ENCODE measurements at regions not wholly inside any gene's neighbourhood (a gene's known extent, or its start where the extent isn't known, plus 50 kb on each side); places are given as distances from the start of the nearest gene placed in this dataset.

- H4K20me1 ChIP-seq (ENCODE audit: insufficient read depth, low read length), result no peaks in the 10 kb centered on the region
- no peak overlapping the region for H3K4me3 ChIP-seq (ENCODE audit: insufficient read depth, low read depth, low read length)
- Mint-ChIP-seq H3K4me1 (ENCODE audit: low read depth, unreplicated experiment) (peaks cover 7% of the 10 kb centered on the region), H3K36me3 (ENCODE audit: low read depth, unreplicated experiment) (no peaks in the 10 kb centered on the region), H3K27ac (ENCODE audit: unreplicated experiment) (peak overlapping the region; percentile 29), H3K9me3 (ENCODE audit: unreplicated experiment) (no peaks in the 10 kb centered on the region), H3K27me3 (ENCODE audit: low read depth, unreplicated experiment) (no peaks in the 10 kb centered on the region), H3K4me3 (ENCODE audit: unreplicated experiment) (no peak overlapping the region)
- no peak overlapping the region for H2AFZ ChIP-seq (ENCODE audit: low read depth, low read length)
- no peak overlapping the region for H3K9ac ChIP-seq (ENCODE audit: low read length)
- no peaks in the 10 kb centered on the region for H3K36me3 ChIP-seq (ENCODE audit: insufficient read depth, low read length)
- DNase-seq (ENCODE audit: low read depth) (peak; percentile 58), FAIRE-seq (peak; percentile 73)
- H3K9me3 ChIP-seq (ENCODE audit: insufficient read depth, low read depth, low read length), result no peaks in the 10 kb centered on the region
- peaks cover 5% of the 10 kb centered on the region for H3K4me1 ChIP-seq (ENCODE audit: insufficient read depth, low read length)
- no peaks in the 10 kb centered on the region for H3K79me2 ChIP-seq (ENCODE audit: insufficient read depth, low read length)
- no peaks in the 10 kb centered on the region for H3K27me3 ChIP-seq (ENCODE audit: insufficient read depth, low read length)
- H3K27ac ChIP-seq (ENCODE audit: low read depth, low read length), result no peak overlapping the region
- no peak overlapping the region for H3K4me2 ChIP-seq (ENCODE audit: low read length)
- TF ChIP-seq CTCF (IDR thresholded peaks at IDR 0.05; ENCODE audit: insufficient read depth, low read depth, low read length), result no peak
- TF ChIP-seq EZH2 (IDR thresholded peaks at IDR 0.05; ENCODE audit: insufficient read depth, low read length), result no peak
These were observed 307.2 kb downstream of the HHIPL2 start for GRCh38 chr1:222240536-222241181.

DNA sequence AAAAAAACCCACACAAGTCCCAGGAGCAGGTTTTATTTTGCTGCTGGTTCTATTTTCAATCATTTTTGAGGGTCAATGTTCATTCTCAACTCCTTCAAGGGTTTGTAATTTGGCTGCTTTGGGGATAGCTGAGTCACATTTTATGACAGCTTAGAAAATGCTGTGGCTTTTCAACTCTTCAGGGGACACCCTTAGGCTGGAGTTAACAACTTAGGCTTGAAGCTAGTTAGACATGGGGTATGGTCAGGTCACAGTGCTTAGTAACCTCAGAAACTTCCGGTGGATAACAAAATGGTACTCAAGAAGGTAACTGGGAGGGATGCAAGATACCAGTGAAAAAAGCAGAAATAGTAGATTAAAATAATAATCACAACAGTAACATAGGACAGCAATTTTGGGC, 308.8 kb downstream of the HHIPL2 start:
- no peak overlapping the region for H3K4me3 ChIP-seq (ENCODE audit: insufficient read depth, low read depth, low read length)
- no peaks in the 10 kb centered on the region for H3K79me2 ChIP-seq (ENCODE audit: insufficient read depth, low read length)
- peaks cover 5% of the 10 kb centered on the region for H3K4me1 ChIP-seq (ENCODE audit: insufficient read depth, low read length)
- no peaks in the 10 kb centered on the region for H3K9me3 ChIP-seq (ENCODE audit: insufficient read depth, low read depth, low read length)
- H3K27me3 ChIP-seq (ENCODE audit: insufficient read depth, low read length), result no peaks in the 10 kb centered on the region
- H4K20me1 ChIP-seq (ENCODE audit: insufficient read depth, low read length), result no peaks in the 10 kb centered on the region
- H3K9ac ChIP-seq (ENCODE audit: low read length), result no peak overlapping the region
- H3K27me3 Mint-ChIP-seq (ENCODE audit: low read depth, unreplicated experiment), result no peaks in the 10 kb centered on the region
- no peak overlapping the region for H3K27ac Mint-ChIP-seq (ENCODE audit: unreplicated experiment)
- TF ChIP-seq CTCF (IDR thresholded peaks at IDR 0.05; ENCODE audit: insufficient read depth, low read depth, low read length) (no peak), EZH2 (IDR thresholded peaks at IDR 0.05; ENCODE audit: insufficient read depth, low read length) (no peak)
- H3K4me2 ChIP-seq (ENCODE audit: low read length), result no peak overlapping the region
- H3K9me3 Mint-ChIP-seq (ENCODE audit: unreplicated experiment), result no peaks in the 10 kb centered on the region
- FAIRE-seq (no peak), DNase-seq (ENCODE audit: low read depth) (no peak)
- peaks cover 7% of the 10 kb centered on the region for H3K4me1 Mint-ChIP-seq (ENCODE audit: low read depth, unreplicated experiment)
- H3K27ac ChIP-seq (ENCODE audit: low read depth, low read length), result no peak overlapping the region
- H3K36me3 ChIP-seq (ENCODE audit: insufficient read depth, low read length), result no peaks in the 10 kb centered on the region
- H2AFZ ChIP-seq (ENCODE audit: low read depth, low read length), result no peak overlapping the region
- no peak overlapping the region for H3K4me3 Mint-ChIP-seq (ENCODE audit: unreplicated experiment)
- no peaks in the 10 kb centered on the region for H3K36me3 Mint-ChIP-seq (ENCODE audit: low read depth, unreplicated experiment)

DNA sequence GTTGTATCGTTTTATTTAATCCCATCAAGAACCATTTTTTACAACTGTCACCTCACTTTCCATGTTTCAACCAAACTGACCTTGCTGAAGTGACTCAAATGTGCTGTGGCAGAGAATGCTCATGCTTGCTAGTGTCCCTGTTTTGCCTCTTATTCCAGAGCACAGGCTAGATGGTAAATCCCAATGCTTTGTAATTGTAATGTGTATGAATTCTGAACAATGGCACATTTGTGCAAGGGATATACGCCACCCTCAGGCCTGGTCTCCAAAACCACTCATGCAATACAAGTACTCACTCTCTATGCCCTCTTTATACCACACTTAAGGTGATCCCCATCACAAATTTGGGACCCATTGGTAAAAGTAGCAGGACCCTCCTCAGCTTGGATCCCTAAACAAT, 313.6 kb downstream of the HHIPL2 start:
- no peak overlapping the region for H3K9ac ChIP-seq (ENCODE audit: low read length)
- H3K4me1 ChIP-seq (ENCODE audit: insufficient read depth, low read length), result no peaks in the 10 kb centered on the region
- H3K27me3 ChIP-seq (ENCODE audit: insufficient read depth, low read length), result no peaks in the 10 kb centered on the region
- Mint-ChIP-seq H3K4me1 (ENCODE audit: low read depth, unreplicated experiment) (no peaks in the 10 kb centered on the region), H3K4me3 (ENCODE audit: unreplicated experiment) (no peak overlapping the region), H3K36me3 (ENCODE audit: low read depth, unreplicated experiment) (no peaks in the 10 kb centered on the region), H3K27ac (ENCODE audit: unreplicated experiment) (no peak overlapping the region), H3K27me3 (ENCODE audit: low read depth, unreplicated experiment) (peaks cover 5% of the 10 kb centered on the region), H3K9me3 (ENCODE audit: unreplicated experiment) (no peaks in the 10 kb centered on the region)
- no peaks in the 10 kb centered on the region for H3K36me3 ChIP-seq (ENCODE audit: insufficient read depth, low read length)
- DNase-seq (ENCODE audit: low read depth), result no peak
- FAIRE-seq, result no peak
- H3K4me2 ChIP-seq (ENCODE audit: low read length), result no peak overlapping the region
- no peaks in the 10 kb centered on the region for H3K9me3 ChIP-seq (ENCODE audit: insufficient read depth, low read depth, low read length)
- H3K4me3 ChIP-seq (ENCODE audit: insufficient read depth, low read depth, low read length), result no peak overlapping the region
- H3K27ac ChIP-seq (ENCODE audit: low read depth, low read length), result no peak overlapping the region
- no peak overlapping the region for H2AFZ ChIP-seq (ENCODE audit: low read depth, low read length)
- no peaks in the 10 kb centered on the region for H4K20me1 ChIP-seq (ENCODE audit: insufficient read depth, low read length)
- H3K79me2 ChIP-seq (ENCODE audit: insufficient read depth, low read length), result no peaks in the 10 kb centered on the region
- TF ChIP-seq EZH2 (IDR thresholded peaks at IDR 0.05; ENCODE audit: insufficient read depth, low read length) (no peak), CTCF (IDR thresholded peaks at IDR 0.05; ENCODE audit: insufficient read depth, low read depth, low read length) (no peak)
